ENCODE measurements at regions not wholly inside any gene's neighbourhood (a gene's known extent, or its start where the extent isn't known, plus 50 kb on each side); places are given as distances from the start of the nearest gene placed in this dataset.

GRCh38 chr15:34647569-34648293 lies 64.3 kb upstream of the GOLGA8B start:
- TF ChIP-seq CTCF (conservative IDR thresholded peaks at IDR 0.05; ENCODE audit: low read length) (no peak), EZH2phosphoT487 (IDR thresholded peaks at IDR 0.05; ENCODE audit: borderline replicate concordance, low read depth, low read length) (no peak)

Measured in OCI-LY7 (cell line).